ENCODE measurements at regions not wholly inside any gene's neighbourhood (a gene's known extent, or its start where the extent isn't known, plus 50 kb on each side); places are given as distances from the start of the nearest gene placed in this dataset.

DNA sequence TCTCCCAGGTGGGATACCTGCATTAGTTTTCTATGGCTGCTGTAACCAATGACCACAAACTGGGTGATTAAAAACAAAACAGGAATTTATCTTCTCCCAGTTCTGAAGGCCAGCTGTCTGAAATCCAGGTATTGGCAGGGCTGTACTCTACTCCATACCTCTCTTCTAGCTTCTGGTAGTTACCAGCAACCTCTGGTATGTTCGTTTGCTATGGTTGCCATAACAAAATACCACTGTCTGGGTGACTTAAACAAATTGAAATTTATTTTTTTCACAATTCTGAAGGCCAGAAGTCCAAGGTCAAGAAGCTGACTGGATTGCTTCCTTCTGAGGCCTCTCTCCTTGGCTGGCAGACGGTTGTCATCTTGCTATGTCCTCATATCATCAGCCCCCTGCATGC lies 642.1 kb upstream of the TENM3 start:
- TF ChIP-seq, protein P1, sequence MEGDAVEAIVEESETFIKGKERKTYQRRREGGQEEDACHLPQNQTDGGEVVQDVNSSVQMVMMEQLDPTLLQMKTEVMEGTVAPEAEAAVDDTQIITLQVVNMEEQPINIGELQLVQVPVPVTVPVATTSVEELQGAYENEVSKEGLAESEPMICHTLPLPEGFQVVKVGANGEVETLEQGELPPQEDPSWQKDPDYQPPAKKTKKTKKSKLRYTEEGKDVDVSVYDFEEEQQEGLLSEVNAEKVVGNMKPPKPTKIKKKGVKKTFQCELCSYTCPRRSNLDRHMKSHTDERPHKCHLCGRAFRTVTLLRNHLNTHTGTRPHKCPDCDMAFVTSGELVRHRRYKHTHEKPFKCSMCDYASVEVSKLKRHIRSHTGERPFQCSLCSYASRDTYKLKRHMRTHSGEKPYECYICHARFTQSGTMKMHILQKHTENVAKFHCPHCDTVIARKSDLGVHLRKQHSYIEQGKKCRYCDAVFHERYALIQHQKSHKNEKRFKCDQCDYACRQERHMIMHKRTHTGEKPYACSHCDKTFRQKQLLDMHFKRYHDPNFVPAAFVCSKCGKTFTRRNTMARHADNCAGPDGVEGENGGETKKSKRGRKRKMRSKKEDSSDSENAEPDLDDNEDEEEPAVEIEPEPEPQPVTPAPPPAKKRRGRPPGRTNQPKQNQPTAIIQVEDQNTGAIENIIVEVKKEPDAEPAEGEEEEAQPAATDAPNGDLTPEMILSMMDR (IDR thresholded peaks at IDR 0.05), result no peak
- Histone ChIP-seq H3K4me3 (no peak overlapping the region), H3K27ac (no peak overlapping the region), H3K9me3 (no peaks in the 10 kb centered on the region), H3K36me3 (no peaks in the 10 kb centered on the region), H3K4me1 (no peaks in the 10 kb centered on the region), H3K27me3 (no peaks in the 10 kb centered on the region)
- ATAC-seq (no peak), DNase-seq (no peak)
- intact Hi-C loops (cut with DNase I), result no loop called here
- WGBS, 2 donors, result 52 to 54% methylated on average over 2 of the region's 2 CpGs

DNA sequence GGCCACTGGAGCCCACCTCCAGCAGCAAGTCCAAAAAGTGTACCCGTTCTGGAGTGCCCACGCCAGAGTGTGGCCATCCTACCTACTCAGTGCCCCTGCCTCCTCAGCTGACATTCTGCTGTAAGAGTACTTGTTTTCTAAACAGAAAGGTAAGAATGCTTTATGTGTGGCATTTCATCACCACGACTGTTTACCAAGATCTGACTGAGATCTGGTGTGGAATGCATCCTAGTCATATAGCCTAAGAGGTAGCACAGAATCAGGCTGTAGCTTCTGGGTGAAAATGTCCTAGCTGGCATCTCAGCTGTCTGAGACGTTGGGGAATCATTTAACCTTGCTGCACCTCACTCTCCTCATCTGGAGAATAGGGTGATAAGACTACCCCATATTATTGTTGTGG lies 638.7 kb upstream of the TENM3 start:
- no peaks in the 10 kb centered on the region for H3K36me3 ChIP-seq
- no peaks in the 10 kb centered on the region for H3K4me1 ChIP-seq
- no peak overlapping the region for H3K4me3 ChIP-seq
- H3K27me3 ChIP-seq, result no peaks in the 10 kb centered on the region
- TF ChIP-seq, protein P1 (IDR thresholded peaks at IDR 0.05), result no peak
- intact Hi-C loops (cut with DNase I), result no loop called here
- ATAC-seq (no peak), DNase-seq (no peak)
- no peaks in the 10 kb centered on the region for H3K9me3 ChIP-seq
- H3K27ac ChIP-seq, result no peak overlapping the region
- WGBS, 2 donors, result 72 to 74% methylated on average over 4 of the region's 4 CpGs

DNA sequence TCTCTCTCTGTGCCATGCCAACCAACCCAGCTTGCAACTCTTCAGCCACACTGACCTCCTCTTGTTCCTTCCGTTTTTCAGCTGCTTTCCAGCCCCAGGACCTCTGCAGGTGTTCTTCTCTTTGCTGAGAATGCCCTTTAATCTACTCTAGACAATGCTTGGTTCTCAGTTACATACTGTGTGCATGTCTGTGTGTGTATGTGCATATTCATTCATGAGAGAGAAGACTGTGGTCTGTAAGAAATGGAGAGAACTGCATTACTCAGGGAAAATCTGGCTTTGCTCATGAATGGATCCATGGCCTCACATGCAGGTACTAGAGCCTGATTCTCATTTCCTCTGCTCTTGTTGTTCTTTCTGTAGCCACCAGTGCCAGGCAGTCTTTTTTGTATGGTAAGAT lies 636.9 kb upstream of the TENM3 start:
- no peaks in the 10 kb centered on the region for H3K27me3 ChIP-seq
- H3K9me3 ChIP-seq, result no peaks in the 10 kb centered on the region
- H3K4me1 ChIP-seq, result no peaks in the 10 kb centered on the region
- DNase-seq (no peak), ATAC-seq (no peak)
- no peak overlapping the region for H3K27ac ChIP-seq
- no peaks in the 10 kb centered on the region for H3K36me3 ChIP-seq
- H3K4me3 ChIP-seq, result no peak overlapping the region
- whole genome bisulfite sequencing, 2 donors, result 65 to 68% methylated on average over 1 of the region's 1 CpG
- TF ChIP-seq, protein P1 (IDR thresholded peaks at IDR 0.05), result no peak
- intact Hi-C loops (cut with DNase I), result no loop called here

DNA sequence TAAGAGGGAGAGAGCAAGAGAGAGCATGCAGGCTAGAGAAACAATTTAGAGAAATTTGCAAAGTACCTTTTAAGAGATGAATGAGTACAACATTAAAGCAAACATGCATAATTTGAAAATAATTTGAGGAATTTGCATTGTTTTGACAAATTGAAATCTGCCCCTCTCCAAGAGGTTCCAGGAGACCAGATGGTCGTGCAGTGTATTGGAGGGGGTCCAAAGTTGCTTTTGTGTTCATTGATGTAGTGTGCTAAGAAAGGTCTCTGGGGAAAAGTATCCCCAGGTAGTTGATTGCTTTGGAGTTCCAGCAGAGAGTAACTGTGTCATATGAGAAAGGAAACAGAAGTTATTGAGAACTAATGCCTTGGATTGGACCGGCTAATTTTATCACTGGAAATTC lies 635.0 kb upstream of the TENM3 start:
- Histone ChIP-seq H3K9me3 (no peaks in the 10 kb centered on the region), H3K4me1 (no peaks in the 10 kb centered on the region), H3K4me3 (no peak overlapping the region), H3K27ac (no peak overlapping the region), H3K27me3 (no peaks in the 10 kb centered on the region), H3K36me3 (no peaks in the 10 kb centered on the region)
- ATAC-seq (no peak), DNase-seq (no peak)
- TF ChIP-seq, protein P1 (IDR thresholded peaks at IDR 0.05), result no peak
- WGBS, 2 donors, result 30 to 41% methylated on average over 2 of the region's 2 CpGs
- intact Hi-C loops (cut with DNase I), result no loop called here
